Fibroblast of lung (primary cell): ENCODE measurements at regions not wholly inside any gene's neighbourhood (a gene's known extent, or its start where the extent isn't known, plus 50 kb on each side); places are given as distances from the start of the nearest gene placed in this dataset.

ENCODE experiments used
- DNase-seq, 2 donors: peaks; one replicate each; pipeline versions ENCODE4 v3.0.0 to v3.0.0-alpha.2; 2010; ENCODE audit warnings: low read depth in 2 of 2
- H2AFZ ChIP-seq: 2 replicates; pipeline ENCODE4 v1.5.1; 2012; ENCODE audit warnings: low read length, control low read depth, inconsistent platforms
- H3K27ac ChIP-seq: 2 replicates; pipeline ENCODE4 v1.5.1; 2011; ENCODE audit warnings: low read length, control low read depth; ENCODE audit not compliant: insufficient read depth
- H3K27me3 ChIP-seq: 2 replicates; pipeline ENCODE4 v1.5.1; 2011; ENCODE audit warnings: mild to moderate bottlenecking, low read length; ENCODE audit not compliant: control insufficient read depth, insufficient read depth
- H3K36me3 ChIP-seq: 2 replicates; pipeline ENCODE4 v1.5.1; 2011; ENCODE audit warnings: low read length; ENCODE audit not compliant: control insufficient read depth, insufficient read depth
- H3K4me1 ChIP-seq: 2 replicates; pipeline ENCODE4 v1.5.1; 2011; ENCODE audit warnings: low read length; ENCODE audit not compliant: control insufficient read depth, insufficient read depth; ENCODE audit errors: extremely low read depth
- H3K4me2 ChIP-seq: 2 replicates; pipeline ENCODE4 v1.5.1; 2011; ENCODE audit warnings: low read length, control low read depth; ENCODE audit not compliant: insufficient read depth; ENCODE audit errors: extremely low read depth
- H3K4me3 ChIP-seq, 4 experiments: fragments of 200-600 bp in 1 of 4; sonication (generic) in 1 of 4; replicated peaks in 1 of 4; 2 replicates each; pipeline ENCODE4 v1.5.1; 2011 to 2016; ENCODE audit warnings: low read length in 4 of 4, low read depth in 3 of 4, mild to moderate bottlenecking in 3 of 4, control low read depth in 2 of 4, inconsistent platforms in 1 of 4, mixed read lengths in 1 of 4; ENCODE audit not compliant: insufficient read depth in 1 of 4; ENCODE audit errors: control extremely low read depth in 1 of 4
- H3K79me2 ChIP-seq: 2 replicates; pipeline ENCODE4 v1.5.1; 2012; ENCODE audit warnings: mild to moderate bottlenecking, low read length, inconsistent platforms; ENCODE audit not compliant: control insufficient read depth, insufficient read depth
- H3K9ac ChIP-seq: 2 replicates; pipeline ENCODE4 v1.5.1; 2011; ENCODE audit warnings: mild to moderate bottlenecking, low read length, control low read depth; ENCODE audit not compliant: insufficient read depth
- H3K9me3 ChIP-seq: 2 replicates; pipeline ENCODE4 v1.5.1; 2012; ENCODE audit warnings: low read depth, low read length; ENCODE audit not compliant: control insufficient read depth, insufficient read depth
- H4K20me1 ChIP-seq: 2 replicates; pipeline ENCODE4 v1.5.1; 2011; ENCODE audit warnings: low read length; ENCODE audit not compliant: control insufficient read depth, insufficient read depth; ENCODE audit errors: extremely low read depth
- CTCF ChIP-seq, 2 donors: IDR thresholded peaks in 1 of 2; conservative IDR thresholded peaks in 1 of 2; 1 replicate in 1 of 2; 2 replicates in 1 of 2; pipeline ENCODE4 v1.5.1; 2011 to 2012; ENCODE audit warnings: low read length in 2 of 2, control low read depth in 1 of 2, inconsistent platforms in 1 of 2, low read depth in 1 of 2, mild to moderate bottlenecking in 1 of 2
- EZH2 ChIP-seq: IDR thresholded peaks from 2 replicates; pipeline ENCODE4 v1.5.1; 2012; ENCODE audit warnings: low read length, control low read depth, mild to moderate bottlenecking; ENCODE audit errors: missing control alignments

GRCh38 chr16:63244631-63245030, 1208.4 kb upstream of the CDH8 start:
- H3K27me3 ChIP-seq: no peaks in the 10 kb centered on the region
- no peak for TF ChIP-seq EZH2

GRCh38 chr16:63241497-63242028, 1205.3 kb upstream of the CDH8 start:
- Histone ChIP-seq H3K4me1 (no peaks in the 10 kb centered on the region), H3K9ac (no peak overlapping the region), H3K9me3 (no peaks in the 10 kb centered on the region), H3K36me3 (no peaks in the 10 kb centered on the region), H3K27ac (no peak overlapping the region), H2AFZ (no peak overlapping the region), H4K20me1 (no peaks in the 10 kb centered on the region), H3K4me3 (no peak overlapping the region), H3K27me3 (no peaks in the 10 kb centered on the region), H3K4me2 (no peak overlapping the region), H3K79me2 (no peaks in the 10 kb centered on the region)
- no peak for DNase-seq
- TF ChIP-seq CTCF (conservative IDR thresholded peaks at IDR 0.05 in 1 of 2, IDR thresholded peaks at IDR 0.05 in 1 of 2; ENCODE audit: low read depth in 1 of 2, low read length in 2 of 2): no peak
- no peak for TF ChIP-seq EZH2

More at GRCh38 chr16:63244631-63245030, 1208.4 kb upstream of the CDH8 start:
- no peak overlapping the region for H2AFZ ChIP-seq
- H3K79me2 ChIP-seq: no peaks in the 10 kb centered on the region
- DNase-seq: no peak
- no peak overlapping the region for H3K4me2 ChIP-seq
- no peak overlapping the region for H3K4me3 ChIP-seq
- H4K20me1 ChIP-seq: no peaks in the 10 kb centered on the region
- no peaks in the 10 kb centered on the region for H3K4me1 ChIP-seq
- H3K9ac ChIP-seq: no peak overlapping the region
- no peaks in the 10 kb centered on the region for H3K36me3 ChIP-seq
- H3K27ac ChIP-seq: no peak overlapping the region
- no peaks in the 10 kb centered on the region for H3K9me3 ChIP-seq

GRCh38 chr16:63239065-63239570, 1202.9 kb upstream of the CDH8 start:
- no peak overlapping the region for H3K9ac ChIP-seq
- H2AFZ ChIP-seq: no peak overlapping the region
- H3K79me2 ChIP-seq: no peaks in the 10 kb centered on the region
- no peak for TF ChIP-seq EZH2
- TF ChIP-seq CTCF (conservative IDR thresholded peaks at IDR 0.05 in 1 of 2, IDR thresholded peaks at IDR 0.05 in 1 of 2; ENCODE audit: low read depth in 1 of 2, low read length in 2 of 2): no peak
- H3K9me3 ChIP-seq: no peaks in the 10 kb centered on the region
- no peaks in the 10 kb centered on the region for H4K20me1 ChIP-seq
- DNase-seq: no peak
- no peak overlapping the region for H3K4me2 ChIP-seq
- H3K27me3 ChIP-seq: no peaks in the 10 kb centered on the region
- H3K4me1 ChIP-seq: no peaks in the 10 kb centered on the region
- H3K27ac ChIP-seq: no peak overlapping the region
- no peak overlapping the region for H3K4me3 ChIP-seq
- no peaks in the 10 kb centered on the region for H3K36me3 ChIP-seq
